Sigmoid colon (tissue), 6 donors: ENCODE measurements at regions not wholly inside any gene's neighbourhood (a gene's known extent, or its start where the extent isn't known, plus 50 kb on each side); places are given as distances from the start of the nearest gene placed in this dataset.

ENCODE experiments used
- DNase-seq: peaks from one replicate; pipeline ENCODE4 v3.0.0-alpha.2; 2019
- H3K27ac ChIP-seq, 4 donors: fragments of 200-600 bp; sonication (generic); one replicate each; pipeline ENCODE4 v1.5.1; 2016 to 2019; ENCODE audit warnings: mild to moderate bottlenecking in 1 of 4
- H3K27me3 ChIP-seq, 3 donors: fragments of 200-600 bp; sonication (generic); one replicate each; pipeline ENCODE4 v1.5.1; 2019; ENCODE audit warnings: mild to moderate bottlenecking in 1 of 3
- H3K36me3 ChIP-seq, 4 donors: fragments of 200-600 bp; sonication (generic); one replicate each; pipeline ENCODE4 v1.5.1; 2016 to 2019
- H3K4me1 ChIP-seq, 4 donors: fragments of 200-600 bp; sonication (generic); one replicate each; pipeline ENCODE4 v1.5.1; 2017 to 2019
- H3K4me3 ChIP-seq, 4 donors: fragments of 200-600 bp; sonication (generic); one replicate each; pipeline ENCODE4 v1.5.1; 2017 to 2019; ENCODE audit warnings: mild to moderate bottlenecking in 2 of 4, moderate library complexity in 1 of 4
- H3K9me3 ChIP-seq, 4 donors: fragments of 200-600 bp in 3 of 4; sonication (generic) in 3 of 4; one replicate each; pipeline versions ENCODE4 v1.5.1 to v1.6.1; 2013 to 2019
- CTCF ChIP-seq, 4 experiments: fragments of 450-650 bp in 3 of 4; fragments of 200-600 bp in 1 of 4; IDR thresholded peaks; one replicate each; pipeline ENCODE4 v1.5.1; 2016 to 2019; ENCODE audit warnings: antibody characterized with exemption in 4 of 4, mild to moderate bottlenecking in 3 of 4, moderate library complexity in 2 of 4
- EP300 ChIP-seq, 4 donors: sonication (generic); formaldehyde crosslinking; IDR thresholded peaks; one replicate each; pipeline ENCODE4 v1.6.1; 2017; ENCODE audit warnings: antibody characterized with exemption in 4 of 4
- POLR2A ChIP-seq, 2 donors: fragments of 450-650 bp; IDR thresholded peaks; one replicate each; pipeline ENCODE4 v1.6.1; 2016; ENCODE audit warnings: antibody characterized with exemption in 2 of 2, mild to moderate bottlenecking in 2 of 2, moderate library complexity in 2 of 2
- POLR2AphosphoS5 ChIP-seq, 4 donors: sonication (generic); formaldehyde crosslinking; IDR thresholded peaks; one replicate each; pipeline ENCODE4 v1.6.1; 2017; ENCODE audit warnings: antibody characterized with exemption in 4 of 4
- WGBS, 2 donors: extraction: QIAGEN DNeasy Blood & Tissue Kit; methylation state at CpG; one replicate each; pipeline ENCODE4 v1.1.7; 2013; 5-methylcytosine and 5-hydroxymethylcytosine counted together
- intact Hi-C: fragments of 100-400 bp; cut with DNase I; formaldehyde crosslinking; loops from one replicate; pipeline ENCODE4 v1.15.1; 2023
- donor health status: healthy with polysubstance abuse.
- donor health status: healthy.

DNA sequence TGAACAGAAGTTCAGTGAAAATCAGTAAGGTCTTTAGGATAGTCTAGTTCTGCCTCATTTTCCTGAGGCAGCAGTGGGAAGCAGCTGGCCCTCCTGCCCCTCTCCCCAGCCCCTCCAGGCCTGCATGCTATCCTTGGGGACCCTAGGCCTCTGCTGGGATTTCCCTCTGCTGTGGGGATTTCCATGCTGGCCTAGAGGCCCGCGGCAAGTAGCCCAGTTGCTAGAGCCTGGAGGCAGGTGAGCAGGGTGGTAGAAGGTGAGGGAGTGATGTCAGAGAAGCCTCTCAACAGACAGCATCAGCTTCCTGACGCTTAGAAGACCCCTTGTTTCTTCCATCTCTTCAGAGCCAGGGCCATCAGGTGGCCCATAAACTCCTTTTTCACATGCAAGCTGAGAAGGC lies 305.8 kb upstream of the THBS1 start:
- DNase-seq: no peak
- Histone ChIP-seq H3K27me3 (no peaks in the 10 kb centered on the region), H3K4me3 (no peak overlapping the region), H3K4me1 (peaks cover 0 to 9% (median 4%) of the 10 kb centered on the region in 4 donors), H3K9me3 (no peaks in the 10 kb centered on the region), H3K36me3 (no peaks in the 10 kb centered on the region), H3K27ac (no peak overlapping the region)
- intact Hi-C loops: no loop called here
- TF ChIP-seq POLR2AphosphoS5 (IDR thresholded peaks at IDR 0.05): no peak
- no peak for TF ChIP-seq CTCF (IDR thresholded peaks at IDR 0.05)
- 75 to 81% methylated on average over 3 of the region's 3 CpGs for WGBS, 2 donors

- Histone ChIP-seq H3K9me3 (no peaks in the 10 kb centered on the region), H3K27ac (no peak overlapping the region), H3K27me3 (no peaks in the 10 kb centered on the region), H3K4me1 (no peaks in the 10 kb centered on the region), H3K4me3 (no peak overlapping the region), H3K36me3 (no peaks in the 10 kb centered on the region)
- TF ChIP-seq CTCF (IDR thresholded peaks at IDR 0.05) (no peak), POLR2AphosphoS5 (IDR thresholded peaks at IDR 0.05) (no peak), EP300 (IDR thresholded peaks at IDR 0.05) (no peak), POLR2A (IDR thresholded peaks at IDR 0.05) (no peak)
- intact Hi-C loops: no loop called here
- DNase-seq: no peak
- 74 to 88% methylated on average over 3 of the region's 3 CpGs for WGBS, 2 donors
Measured at GRCh38 chr15:39279311-39279710, 301.6 kb upstream of the THBS1 start.

GRCh38 chr15:39281094-39281493 lies 299.8 kb upstream of the THBS1 start:
- Histone ChIP-seq H3K9me3 (no peaks in the 10 kb centered on the region), H3K27ac (no peak overlapping the region), H3K36me3 (no peaks in the 10 kb centered on the region), H3K27me3 (no peaks in the 10 kb centered on the region), H3K4me3 (no peak overlapping the region), H3K4me1 (peaks cover 0 to 6% (median under 1%) of the 10 kb centered on the region in 4 donors)
- no peak for DNase-seq
- WGBS, 2 donors: 58 to 77% methylated on average over 1 of the region's 1 CpG
- TF ChIP-seq CTCF (IDR thresholded peaks at IDR 0.05): no peak
- no peak for TF ChIP-seq POLR2AphosphoS5 (IDR thresholded peaks at IDR 0.05)
- no peak for TF ChIP-seq EP300 (IDR thresholded peaks at IDR 0.05)
- no peak for TF ChIP-seq POLR2A (IDR thresholded peaks at IDR 0.05)
- intact Hi-C loops: no loop called here

GRCh38 chr15:39282663-39283208 lies 298.1 kb upstream of the THBS1 start:
- Histone ChIP-seq H3K27ac (no peak overlapping the region), H3K9me3 (no peaks in the 10 kb centered on the region), H3K4me1 (peaks cover 0 to 19% (median 8%) of the 10 kb centered on the region in 4 donors), H3K4me3 (no peak overlapping the region), H3K36me3 (no peaks in the 10 kb centered on the region), H3K27me3 (no peaks in the 10 kb centered on the region)
- WGBS, 2 donors: 95 to 97% methylated on average over 4 of the region's 4 CpGs
- TF ChIP-seq CTCF (IDR thresholded peaks at IDR 0.05) (no peak), EP300 (IDR thresholded peaks at IDR 0.05) (no peak), POLR2A (IDR thresholded peaks at IDR 0.05) (no peak), POLR2AphosphoS5 (IDR thresholded peaks at IDR 0.05) (no peak)
- no peak for DNase-seq
- intact Hi-C loops: no loop called here

DNA sequence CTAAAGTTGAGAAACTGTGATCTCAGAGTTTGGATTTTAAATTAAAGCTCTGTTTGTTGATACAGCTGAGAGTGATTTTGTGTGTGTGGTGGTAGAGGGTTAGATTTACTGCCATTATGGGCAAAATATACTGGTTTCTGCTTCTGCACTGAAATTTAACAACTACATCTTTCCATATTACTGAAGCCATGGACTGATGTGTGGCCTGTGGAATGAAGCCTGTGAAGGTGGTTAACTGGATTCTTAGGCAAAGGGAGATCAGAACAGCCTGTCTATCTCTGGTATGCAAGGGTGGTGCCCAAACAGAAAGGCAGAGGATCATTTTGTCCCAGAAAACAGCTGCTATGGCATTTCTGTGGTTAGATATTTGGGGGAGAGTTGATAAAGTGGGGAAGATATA lies 297.3 kb upstream of the THBS1 start:
- Histone ChIP-seq H3K4me3 (no peak overlapping the region), H3K4me1 (peaks cover 0 to 19% (median 8%) of the 10 kb centered on the region in 4 donors), H3K27ac (no peak overlapping the region), H3K36me3 (no peaks in the 10 kb centered on the region), H3K9me3 (no peaks in the 10 kb centered on the region), H3K27me3 (no peaks in the 10 kb centered on the region)
- no peak for TF ChIP-seq POLR2A (IDR thresholded peaks at IDR 0.05)
- TF ChIP-seq EP300 (IDR thresholded peaks at IDR 0.05): no peak
- TF ChIP-seq POLR2AphosphoS5 (IDR thresholded peaks at IDR 0.05): no peak
- no peak for DNase-seq
- intact Hi-C loops: no loop called here
